Natural killer cell treated with Interleukin-12 subunit alpha and Interleukin-12 subunit beta and Interleukin-15 and Interleukin-18, amount 100 ng/mL, for 72 hours (primary cell): ENCODE measurements at regions not wholly inside any gene's neighbourhood (a gene's known extent, or its start where the extent isn't known, plus 50 kb on each side); places are given as distances from the start of the nearest gene placed in this dataset.

ENCODE experiments used
- ATAC-seq, 2 donors: fragments of 150-1000 bp; cut with Tn5 transposase in 1 of 2; sonication (Bioruptor Pico), chemical (Tn5 transposase) in 1 of 2; 2 replicates each; pipeline ENCODE4 v1.10.0; 2021
- DNase-seq: peaks from one replicate; pipeline ENCODE4 v3.0.0; 2022; ENCODE audit warnings: low spot score
- H3K27ac Mint-ChIP-seq, 2 donors: 1 replicate in 1 of 2; 2 replicates in 1 of 2; pipeline ENCODE4 v1.8.0; 2022; ENCODE audit warnings: mixed read lengths in 2 of 2, mild to moderate bottlenecking in 1 of 2, moderate library complexity in 1 of 2
- H3K27me3 Mint-ChIP-seq, 2 donors: 1 replicate in 1 of 2; 2 replicates in 1 of 2; pipeline ENCODE4 v1.8.0; 2022; ENCODE audit warnings: mixed read lengths in 2 of 2
- H3K36me3 Mint-ChIP-seq: one replicate; pipeline ENCODE4 v1.8.0; 2022; ENCODE audit warnings: mixed read lengths
- H3K4me1 Mint-ChIP-seq, 2 donors: 1 replicate in 1 of 2; 2 replicates in 1 of 2; pipeline ENCODE4 v1.8.0; 2022; ENCODE audit warnings: low read depth in 2 of 2, mixed read lengths in 2 of 2, mild to moderate bottlenecking in 1 of 2
- H3K4me3 Mint-ChIP-seq: one replicate; pipeline ENCODE4 v1.8.0; 2022; ENCODE audit warnings: mixed read lengths
- H3K9me3 Mint-ChIP-seq: 2 replicates; pipeline ENCODE4 v1.8.0; 2022; ENCODE audit warnings: mixed read lengths

- peaks cover 18% of the 10 kb centered on the region for H3K9me3 Mint-ChIP-seq
- no peaks in the 10 kb centered on the region for H3K4me1 Mint-ChIP-seq
- no peak overlapping the region for H3K4me3 Mint-ChIP-seq
- no peak overlapping the region for H3K27ac Mint-ChIP-seq
- no peaks in the 10 kb centered on the region for H3K36me3 Mint-ChIP-seq
- no peak for ATAC-seq
- DNase-seq: no peak
- H3K27me3 Mint-ChIP-seq: no peaks in the 10 kb centered on the region
Observed at GRCh38 chr5:35325836-35326235, 95.5 kb upstream of the PRLR start.

DNA sequence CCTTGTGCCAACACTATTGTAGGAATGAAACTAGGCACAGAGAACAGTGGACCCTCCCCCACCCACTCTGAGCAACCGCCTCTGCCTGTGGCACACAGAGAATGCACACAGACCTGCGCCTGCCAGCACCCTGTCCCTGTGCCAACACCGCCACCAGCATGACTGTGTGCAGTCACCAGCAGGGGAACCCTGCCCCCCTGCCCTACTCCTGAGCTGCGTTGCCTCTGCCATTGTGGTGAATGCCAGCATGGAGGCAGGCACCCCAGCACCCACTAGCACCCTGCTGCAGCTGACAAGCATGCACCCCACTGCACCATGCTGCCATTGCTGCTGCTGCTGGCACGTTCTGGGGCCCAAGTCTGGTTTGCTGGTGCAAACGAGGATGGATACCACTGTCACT lies 94.4 kb upstream of the PRLR start:
- peaks cover 0 to 6% of the 10 kb centered on the region in 2 donors for H3K4me1 Mint-ChIP-seq
- H3K36me3 Mint-ChIP-seq: no peaks in the 10 kb centered on the region
- H3K9me3 Mint-ChIP-seq: peaks cover 18% of the 10 kb centered on the region
- H3K4me3 Mint-ChIP-seq: no peak overlapping the region
- DNase-seq (no peak), ATAC-seq (peak in 1 of 2 donors; percentile 20)
- H3K27ac Mint-ChIP-seq: no peak overlapping the region
- H3K27me3 Mint-ChIP-seq: no peaks in the 10 kb centered on the region

- DNase-seq (no peak), ATAC-seq (no peak)
- peaks cover 0 to 6% of the 10 kb centered on the region in 2 donors for H3K4me1 Mint-ChIP-seq
- no peak overlapping the region for H3K27ac Mint-ChIP-seq
- no peaks in the 10 kb centered on the region for H3K36me3 Mint-ChIP-seq
- H3K9me3 Mint-ChIP-seq: peaks cover 17% of the 10 kb centered on the region
- H3K27me3 Mint-ChIP-seq: no peaks in the 10 kb centered on the region
- no peak overlapping the region for H3K4me3 Mint-ChIP-seq
Observed at GRCh38 chr5:35324201-35324600, 93.9 kb upstream of the PRLR start.

- Mint-ChIP-seq H3K9me3 (peaks cover 6% of the 10 kb centered on the region), H3K27ac (peak overlapping the region in 1 of 2 donors; percentile 28), H3K4me3 (no peak overlapping the region), H3K4me1 (peaks cover 0 to 6% of the 10 kb centered on the region in 2 donors), H3K36me3 (no peaks in the 10 kb centered on the region), H3K27me3 (no peaks in the 10 kb centered on the region)
- ATAC-seq: no peak
- no peak for DNase-seq
Observed at GRCh38 chr5:35320029-35320428, 89.7 kb upstream of the PRLR start.

- Mint-ChIP-seq H3K4me1 (peaks cover 0 to 6% of the 10 kb centered on the region in 2 donors), H3K9me3 (peaks cover 6% of the 10 kb centered on the region), H3K36me3 (no peaks in the 10 kb centered on the region), H3K4me3 (no peak overlapping the region), H3K27me3 (no peaks in the 10 kb centered on the region), H3K27ac (peak overlapping the region in 1 of 2 donors; percentile 28)
- DNase-seq (no peak), ATAC-seq (peak; percentile 69 to 78)
Observed at GRCh38 chr5:35319333-35320002, 89.2 kb upstream of the PRLR start.

DNA sequence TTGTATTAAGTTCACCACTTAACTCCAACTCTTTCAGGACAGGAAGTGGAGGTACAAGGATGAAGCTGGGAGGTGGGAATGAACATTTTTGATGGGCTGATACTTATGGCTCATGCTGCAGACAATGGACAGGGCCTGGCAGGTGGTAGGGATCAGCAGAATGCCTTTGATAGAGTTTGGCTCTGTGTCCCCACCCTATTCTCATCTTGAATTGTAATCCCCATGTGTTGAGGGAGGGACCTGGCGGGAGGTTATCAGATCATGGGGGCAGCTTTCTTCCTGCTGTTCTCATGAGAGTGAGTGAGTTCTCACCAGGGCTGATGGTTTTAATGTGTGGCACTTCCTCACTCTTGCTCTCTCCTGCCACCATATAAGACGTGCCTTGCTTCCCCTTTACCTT lies 87.3 kb upstream of the PRLR start:
- ATAC-seq (no peak), DNase-seq (no peak)
- H3K27me3 Mint-ChIP-seq: no peaks in the 10 kb centered on the region
- H3K4me3 Mint-ChIP-seq: no peak overlapping the region
- peaks cover 6% of the 10 kb centered on the region for H3K9me3 Mint-ChIP-seq
- H3K4me1 Mint-ChIP-seq: peaks cover 0 to 6% of the 10 kb centered on the region in 2 donors
- H3K27ac Mint-ChIP-seq: no peak overlapping the region
- H3K36me3 Mint-ChIP-seq: no peaks in the 10 kb centered on the region

GRCh38 chr5:35316611-35317274 lies 86.5 kb upstream of the PRLR start:
- ATAC-seq (no peak), DNase-seq (no peak)
- Mint-ChIP-seq H3K27me3 (no peaks in the 10 kb centered on the region), H3K9me3 (peaks cover 6% of the 10 kb centered on the region), H3K4me3 (no peak overlapping the region), H3K36me3 (no peaks in the 10 kb centered on the region), H3K4me1 (peaks cover 0 to 6% of the 10 kb centered on the region in 2 donors), H3K27ac (no peak overlapping the region)

DNA sequence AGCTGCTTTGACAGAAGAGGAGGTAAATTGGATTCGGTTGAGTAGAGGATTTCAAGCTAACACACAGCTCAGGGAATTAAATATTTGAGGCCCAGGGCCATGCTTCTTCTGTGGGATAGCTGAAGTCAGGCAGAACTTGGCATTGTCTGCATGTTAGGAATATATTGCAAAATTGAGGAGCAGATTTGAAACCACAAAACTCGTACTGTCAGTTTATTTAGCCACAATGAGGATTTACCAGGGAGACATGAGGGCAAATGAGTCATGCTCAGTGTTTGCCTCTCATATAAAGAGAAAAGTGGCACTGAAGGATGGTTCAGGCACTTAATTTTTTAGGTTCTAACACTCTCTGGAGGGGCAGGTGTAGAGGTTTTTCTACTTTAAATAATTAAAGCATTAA lies 83.0 kb upstream of the PRLR start:
- Mint-ChIP-seq H3K9me3 (peaks cover 6% of the 10 kb centered on the region), H3K36me3 (no peaks in the 10 kb centered on the region), H3K27me3 (no peaks in the 10 kb centered on the region), H3K27ac (no peak overlapping the region), H3K4me3 (no peak overlapping the region), H3K4me1 (no peaks in the 10 kb centered on the region)
- no peak for DNase-seq
- ATAC-seq: no peak

DNA sequence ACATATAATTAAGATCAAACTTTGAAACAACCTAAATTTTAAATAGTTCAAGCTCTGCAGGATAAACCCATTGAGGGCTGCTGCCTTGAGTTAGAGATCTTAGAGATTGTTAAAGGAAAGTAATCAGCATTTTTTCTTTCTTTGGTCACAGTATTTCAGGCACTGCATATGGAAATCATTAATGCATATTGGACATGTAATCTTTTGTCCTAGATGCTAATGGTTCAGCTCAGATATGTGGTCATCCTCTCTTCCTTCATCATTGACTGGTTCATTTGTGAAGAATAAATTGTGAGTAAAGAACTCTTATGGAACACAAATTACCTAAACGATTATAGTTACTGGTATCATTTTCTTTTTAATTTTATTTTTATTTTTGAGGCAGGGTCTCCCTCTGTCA lies 82.0 kb upstream of the PRLR start:
- Mint-ChIP-seq H3K9me3 (no peaks in the 10 kb centered on the region), H3K27me3 (no peaks in the 10 kb centered on the region), H3K4me3 (no peak overlapping the region), H3K27ac (no peak overlapping the region), H3K4me1 (no peaks in the 10 kb centered on the region), H3K36me3 (no peaks in the 10 kb centered on the region)
- no peak for ATAC-seq
- no peak for DNase-seq

- no peak for ATAC-seq
Observed at GRCh38 chr5:35309365-35310130, 79.3 kb upstream of the PRLR start.

GRCh38 chr5:35308421-35308820 lies 78.1 kb upstream of the PRLR start:
- Mint-ChIP-seq H3K9me3 (peaks cover 4% of the 10 kb centered on the region), H3K4me3 (no peak overlapping the region), H3K27ac (no peak overlapping the region), H3K36me3 (no peaks in the 10 kb centered on the region), H3K4me1 (no peaks in the 10 kb centered on the region), H3K27me3 (no peaks in the 10 kb centered on the region)
- DNase-seq: no peak
- no peak for ATAC-seq

More at GRCh38 chr5:35309365-35310130, 79.3 kb upstream of the PRLR start:
- no peak overlapping the region for H3K4me3 Mint-ChIP-seq
- H3K9me3 Mint-ChIP-seq: peaks cover 4% of the 10 kb centered on the region
- H3K36me3 Mint-ChIP-seq: no peaks in the 10 kb centered on the region
- no peak overlapping the region for H3K27ac Mint-ChIP-seq
- no peak for DNase-seq
- no peaks in the 10 kb centered on the region for H3K27me3 Mint-ChIP-seq
- no peaks in the 10 kb centered on the region for H3K4me1 Mint-ChIP-seq

GRCh38 chr5:35306716-35307365 lies 76.6 kb upstream of the PRLR start:
- no peaks in the 10 kb centered on the region for H3K4me1 Mint-ChIP-seq
- H3K27ac Mint-ChIP-seq: no peak overlapping the region
- H3K4me3 Mint-ChIP-seq: no peak overlapping the region
- H3K9me3 Mint-ChIP-seq: peaks cover 4% of the 10 kb centered on the region
- ATAC-seq (no peak), DNase-seq (no peak)
- no peaks in the 10 kb centered on the region for H3K36me3 Mint-ChIP-seq
- no peaks in the 10 kb centered on the region for H3K27me3 Mint-ChIP-seq

- H3K36me3 Mint-ChIP-seq: no peaks in the 10 kb centered on the region
- no peak for ATAC-seq
- H3K4me1 Mint-ChIP-seq: no peaks in the 10 kb centered on the region
- H3K4me3 Mint-ChIP-seq: no peak overlapping the region
- H3K27me3 Mint-ChIP-seq: peaks cover 0 to 2% of the 10 kb centered on the region in 2 donors
- peaks cover 7% of the 10 kb centered on the region for H3K9me3 Mint-ChIP-seq
- no peak overlapping the region for H3K27ac Mint-ChIP-seq
- no peak for DNase-seq
Observed at GRCh38 chr5:35305336-35306020, 75.2 kb upstream of the PRLR start.
